Erythroblast (primary cell): ENCODE measurements at regions not wholly inside any gene's neighbourhood (a gene's known extent, or its start where the extent isn't known, plus 50 kb on each side); places are given as distances from the start of the nearest gene placed in this dataset.

ENCODE experiments used
- GATA1 ChIP-seq: IDR thresholded peaks from 2 replicates; pipeline ENCODE4 v1.6.1; 2011; ENCODE audit warnings: low read depth, mild to moderate bottlenecking, control low read depth, low read length, moderate library complexity
- POLR2A ChIP-seq: IDR thresholded peaks from 2 replicates; pipeline ENCODE4 v1.6.1; 2011; ENCODE audit warnings: mild to moderate bottlenecking, low read length

DNA sequence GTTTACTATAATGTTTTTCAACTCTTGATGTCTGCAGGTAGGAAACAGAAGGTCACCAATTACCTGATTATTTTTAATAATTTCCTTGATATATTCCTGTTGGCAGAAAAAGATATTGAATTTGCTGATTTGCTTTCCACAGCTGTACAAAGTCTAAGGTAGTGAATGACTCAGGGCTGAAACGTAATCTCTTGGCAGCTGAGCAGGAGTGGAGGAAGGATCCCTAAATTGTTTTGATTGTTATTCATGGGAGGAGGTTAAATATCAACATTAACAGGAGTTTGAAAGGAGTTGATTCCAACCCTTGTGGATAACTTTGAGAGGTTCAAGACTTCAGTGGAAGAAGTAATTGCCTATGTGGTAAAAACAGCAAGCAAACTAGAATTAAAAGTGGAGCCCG, 345.2 kb upstream of the SLC8A1 start:
- TF ChIP-seq POLR2A (no peak), GATA1 (no peak)
